Smooth muscle cell (in vitro differentiated cells): ENCODE measurements at regions not wholly inside any gene's neighbourhood (a gene's known extent, or its start where the extent isn't known, plus 50 kb on each side); places are given as distances from the start of the nearest gene placed in this dataset.

Experiments
- DNase-seq: peaks from one replicate; lab custom pipeline; 2025; ENCODE audit not compliant: unreplicated experiment; lab: John Stamatoyannopoulos, UW
- H2AFZ ChIP-seq: fragments of 200-600 bp; sonication (generic); 2 replicates; pipeline ENCODE4 v1.6.0; 2016; ENCODE audit warnings: antibody characterized with exemption, low read depth, mild to moderate bottlenecking
- H3F3A ChIP-seq: fragments of 200-600 bp; sonication (generic); 2 replicates; pipeline ENCODE4 v1.6.0; 2017; ENCODE audit warnings: antibody characterized with exemption, low read depth
- H3K27ac ChIP-seq: fragments of 200-600 bp; sonication (generic); 2 replicates; pipeline ENCODE4 v1.5.1; 2016; ENCODE audit warnings: low read depth, mild to moderate bottlenecking
- H3K27me3 ChIP-seq: fragments of 200-600 bp; sonication (generic); 2 replicates; pipeline ENCODE4 v1.6.1; 2016; ENCODE audit warnings: low read depth, mild to moderate bottlenecking
- H3K36me3 ChIP-seq: fragments of 200-600 bp; sonication (generic); 2 replicates; pipeline ENCODE4 v1.5.1; 2016; ENCODE audit warnings: low read depth
- H3K4me1 ChIP-seq: fragments of 200-600 bp; sonication (generic); 2 replicates; pipeline ENCODE4 v1.5.1; 2016; ENCODE audit warnings: low read depth
- H3K4me2 ChIP-seq: fragments of 200-600 bp; sonication (generic); 2 replicates; pipeline ENCODE4 v1.6.0; 2016; ENCODE audit warnings: mild to moderate bottlenecking
- H3K4me3 ChIP-seq: fragments of 200-600 bp; sonication (generic); 2 replicates; pipeline ENCODE4 v1.5.1; 2016; ENCODE audit warnings: mild to moderate bottlenecking
- H3K79me2 ChIP-seq: fragments of 200-600 bp; sonication (generic); 2 replicates; pipeline ENCODE4 v1.6.0; 2016; ENCODE audit warnings: low read depth, mild to moderate bottlenecking
- H3K9ac ChIP-seq: fragments of 200-600 bp; sonication (generic); 2 replicates; pipeline ENCODE4 v1.6.0; 2016; ENCODE audit warnings: low read depth
- H3K9me3 ChIP-seq: fragments of 200-600 bp; sonication (generic); replicated peaks from 2 replicates; pipeline ENCODE4 v1.5.1; 2016; ENCODE audit warnings: low read depth
- H4K20me1 ChIP-seq: fragments of 200-600 bp; sonication (generic); 2 replicates; pipeline ENCODE4 v1.6.0; 2016; ENCODE audit warnings: low read depth
- WGBS: methylation state at CpG from one replicate; pipeline ENCODE4 v1.1.7; 2016; ENCODE audit warnings: low lambda C conversion rate; 5-methylcytosine and 5-hydroxymethylcytosine counted together
- TF ChIP-seq, protein P1 (sequence below): fragments of 200-600 bp; sonication (generic); IDR thresholded peaks from 2 replicates; pipeline ENCODE4 v1.5.1; 2017; ENCODE audit warnings: borderline replicate concordance, mild to moderate bottlenecking, antibody characterized with exemption; ENCODE audit not compliant: insufficient read depth, poor library complexity, severe bottlenecking

DNA sequence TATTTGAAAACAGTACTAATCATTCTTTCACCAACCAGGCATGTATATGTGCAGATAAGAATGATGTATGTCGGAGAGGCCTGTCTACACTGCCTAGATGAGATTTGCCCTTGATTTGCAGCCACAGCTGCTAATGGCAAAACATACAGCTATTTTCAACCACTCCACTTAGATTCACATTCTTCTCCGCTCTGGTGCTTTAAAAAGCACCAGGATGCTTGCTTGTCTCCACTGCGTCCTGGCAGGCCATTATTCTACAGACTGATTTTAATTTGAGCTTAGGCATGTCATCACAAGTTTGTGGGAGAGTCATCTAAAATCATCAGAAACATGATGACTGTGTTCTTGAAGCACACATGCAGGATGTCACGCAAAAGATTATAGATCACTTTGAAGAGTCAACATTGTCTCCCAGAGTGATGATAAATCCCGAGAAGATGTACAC lies 119.0 kb upstream of the NRIP1 start:
- Histone ChIP-seq H3K27me3 (no peaks in the 10 kb centered on the region), H3K27ac (peak overlapping the region; percentile 37), H3K79me2 (no peaks in the 10 kb centered on the region), H3K9ac (no peak overlapping the region), H3F3A (no peaks in the 10 kb centered on the region), H4K20me1 (no peaks in the 10 kb centered on the region), H2AFZ (no peak overlapping the region), H3K9me3 (no peaks in the 10 kb centered on the region), H3K4me3 (no peak overlapping the region), H3K36me3 (no peaks in the 10 kb centered on the region), H3K4me1 (no peaks in the 10 kb centered on the region), H3K4me2 (no peak overlapping the region)
- TF ChIP-seq, protein P1, sequence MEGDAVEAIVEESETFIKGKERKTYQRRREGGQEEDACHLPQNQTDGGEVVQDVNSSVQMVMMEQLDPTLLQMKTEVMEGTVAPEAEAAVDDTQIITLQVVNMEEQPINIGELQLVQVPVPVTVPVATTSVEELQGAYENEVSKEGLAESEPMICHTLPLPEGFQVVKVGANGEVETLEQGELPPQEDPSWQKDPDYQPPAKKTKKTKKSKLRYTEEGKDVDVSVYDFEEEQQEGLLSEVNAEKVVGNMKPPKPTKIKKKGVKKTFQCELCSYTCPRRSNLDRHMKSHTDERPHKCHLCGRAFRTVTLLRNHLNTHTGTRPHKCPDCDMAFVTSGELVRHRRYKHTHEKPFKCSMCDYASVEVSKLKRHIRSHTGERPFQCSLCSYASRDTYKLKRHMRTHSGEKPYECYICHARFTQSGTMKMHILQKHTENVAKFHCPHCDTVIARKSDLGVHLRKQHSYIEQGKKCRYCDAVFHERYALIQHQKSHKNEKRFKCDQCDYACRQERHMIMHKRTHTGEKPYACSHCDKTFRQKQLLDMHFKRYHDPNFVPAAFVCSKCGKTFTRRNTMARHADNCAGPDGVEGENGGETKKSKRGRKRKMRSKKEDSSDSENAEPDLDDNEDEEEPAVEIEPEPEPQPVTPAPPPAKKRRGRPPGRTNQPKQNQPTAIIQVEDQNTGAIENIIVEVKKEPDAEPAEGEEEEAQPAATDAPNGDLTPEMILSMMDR: no peak
- 64% methylated on average over 5 of the region's 5 CpGs for WGBS
- no peak for DNase-seq

DNA sequence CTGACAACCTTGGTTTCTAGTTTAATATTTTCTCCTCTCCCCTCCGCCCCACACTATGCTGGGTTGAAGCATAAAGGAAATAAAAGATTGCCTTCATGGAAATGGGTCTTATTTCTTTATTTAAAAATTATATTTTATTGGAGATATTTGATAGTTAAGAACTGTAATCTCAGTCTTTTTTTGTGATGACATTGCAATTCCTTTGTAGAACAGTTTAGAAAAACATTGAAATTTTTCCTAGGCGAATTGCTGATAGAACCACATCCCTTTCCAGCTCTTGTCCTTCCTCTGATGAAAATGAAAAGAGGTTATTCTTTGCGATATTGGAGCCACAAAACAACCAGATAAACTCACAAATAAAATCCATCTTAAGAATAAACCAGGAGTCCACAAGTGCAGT lies 125.6 kb upstream of the NRIP1 start:
- H3K36me3 ChIP-seq: no peaks in the 10 kb centered on the region
- no peak overlapping the region for H3K9ac ChIP-seq
- H3K4me3 ChIP-seq: no peak overlapping the region
- H3K4me2 ChIP-seq: no peak overlapping the region
- H2AFZ ChIP-seq: no peak overlapping the region
- DNase-seq: no peak
- 93% methylated on average over 3 of the region's 3 CpGs for WGBS
- H3K79me2 ChIP-seq: no peaks in the 10 kb centered on the region
- H3K9me3 ChIP-seq: no peaks in the 10 kb centered on the region
- no peak overlapping the region for H3K27ac ChIP-seq
- H3F3A ChIP-seq: no peaks in the 10 kb centered on the region
- H3K27me3 ChIP-seq: no peaks in the 10 kb centered on the region
- TF ChIP-seq, protein P1: no peak
- H4K20me1 ChIP-seq: no peaks in the 10 kb centered on the region
- no peaks in the 10 kb centered on the region for H3K4me1 ChIP-seq

DNA sequence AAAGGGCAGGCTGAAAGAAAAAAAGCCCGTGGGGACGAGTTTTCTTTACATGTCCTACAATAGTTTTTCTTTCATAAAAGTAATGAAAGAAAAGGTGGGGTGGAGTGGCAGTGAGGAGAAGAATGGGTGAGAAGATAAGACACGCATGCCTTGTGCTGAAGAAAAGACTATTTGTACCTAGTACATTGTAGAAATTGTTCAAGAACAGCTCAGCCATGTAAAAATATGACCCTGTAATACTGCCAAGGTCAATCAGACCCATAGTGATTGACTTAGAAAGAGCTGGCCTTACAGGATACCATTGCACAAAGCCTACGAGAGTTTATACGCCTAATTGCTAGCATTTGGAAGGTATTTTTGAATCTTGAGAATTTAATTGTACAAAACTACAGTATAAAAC lies 126.0 kb upstream of the NRIP1 start:
- Histone ChIP-seq H3K9ac (no peak overlapping the region), H2AFZ (no peak overlapping the region), H3K27me3 (no peaks in the 10 kb centered on the region), H3K9me3 (no peaks in the 10 kb centered on the region), H4K20me1 (no peaks in the 10 kb centered on the region), H3K4me1 (no peaks in the 10 kb centered on the region), H3K27ac (no peak overlapping the region), H3F3A (no peaks in the 10 kb centered on the region), H3K36me3 (no peaks in the 10 kb centered on the region), H3K4me3 (no peak overlapping the region), H3K4me2 (no peak overlapping the region), H3K79me2 (no peaks in the 10 kb centered on the region)
- DNase-seq: no peak
- 92% methylated on average over 5 of the region's 5 CpGs for WGBS
- TF ChIP-seq, protein P1: no peak

DNA sequence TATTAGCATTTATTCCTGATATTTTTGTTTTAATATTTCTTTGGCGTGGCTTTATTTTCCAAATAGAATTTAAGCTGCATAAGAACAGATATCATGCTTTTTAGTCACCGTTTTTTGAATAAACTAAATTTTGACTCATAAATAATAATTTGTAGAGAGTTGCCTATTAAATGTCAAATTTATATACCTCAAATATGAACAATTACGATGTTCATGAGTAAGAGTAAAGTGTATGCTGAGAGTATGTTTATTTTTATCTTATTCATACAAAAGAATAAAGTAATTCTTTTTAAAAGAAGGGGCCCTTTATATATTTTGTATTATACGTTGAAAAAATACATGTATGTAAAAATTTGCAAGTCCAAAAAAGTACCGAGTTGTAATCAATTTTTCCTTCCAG lies 126.5 kb upstream of the NRIP1 start:
- H3K4me1 ChIP-seq: no peaks in the 10 kb centered on the region
- H3K27me3 ChIP-seq: no peaks in the 10 kb centered on the region
- no peak overlapping the region for H3K4me2 ChIP-seq
- no peaks in the 10 kb centered on the region for H3K36me3 ChIP-seq
- WGBS: 93% methylated on average over 5 of the region's 5 CpGs
- H3K9ac ChIP-seq: no peak overlapping the region
- DNase-seq: no peak
- TF ChIP-seq, protein P1: no peak
- no peaks in the 10 kb centered on the region for H3K79me2 ChIP-seq
- H4K20me1 ChIP-seq: no peaks in the 10 kb centered on the region
- no peak overlapping the region for H2AFZ ChIP-seq
- H3K4me3 ChIP-seq: no peak overlapping the region
- H3F3A ChIP-seq: no peaks in the 10 kb centered on the region
- no peaks in the 10 kb centered on the region for H3K9me3 ChIP-seq
- no peak overlapping the region for H3K27ac ChIP-seq
